ENCODE measurements at regions not wholly inside any gene's neighbourhood (a gene's known extent, or its start where the extent isn't known, plus 50 kb on each side); places are given as distances from the start of the nearest gene placed in this dataset.

DNA sequence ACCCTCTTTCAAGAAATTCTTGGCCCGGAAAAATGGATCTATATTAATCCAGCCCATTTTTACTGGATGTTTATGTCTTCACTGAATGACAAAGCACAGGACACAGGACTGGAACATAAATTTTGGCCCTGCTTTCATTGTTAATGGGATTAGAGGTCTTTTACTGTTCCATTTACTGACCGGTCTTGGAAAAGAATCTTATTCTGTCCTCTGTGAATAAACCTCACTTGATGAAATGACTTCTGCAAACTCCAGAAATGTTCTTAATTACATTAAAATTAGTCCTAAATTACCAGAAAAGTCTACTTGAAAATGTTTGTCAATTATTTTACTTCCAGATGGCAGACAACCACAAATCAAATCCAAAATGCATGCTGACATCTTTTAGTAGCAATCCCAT is 79.3 kb upstream of the SLC24A5 start:
- no peak for DNase-seq

DNA sequence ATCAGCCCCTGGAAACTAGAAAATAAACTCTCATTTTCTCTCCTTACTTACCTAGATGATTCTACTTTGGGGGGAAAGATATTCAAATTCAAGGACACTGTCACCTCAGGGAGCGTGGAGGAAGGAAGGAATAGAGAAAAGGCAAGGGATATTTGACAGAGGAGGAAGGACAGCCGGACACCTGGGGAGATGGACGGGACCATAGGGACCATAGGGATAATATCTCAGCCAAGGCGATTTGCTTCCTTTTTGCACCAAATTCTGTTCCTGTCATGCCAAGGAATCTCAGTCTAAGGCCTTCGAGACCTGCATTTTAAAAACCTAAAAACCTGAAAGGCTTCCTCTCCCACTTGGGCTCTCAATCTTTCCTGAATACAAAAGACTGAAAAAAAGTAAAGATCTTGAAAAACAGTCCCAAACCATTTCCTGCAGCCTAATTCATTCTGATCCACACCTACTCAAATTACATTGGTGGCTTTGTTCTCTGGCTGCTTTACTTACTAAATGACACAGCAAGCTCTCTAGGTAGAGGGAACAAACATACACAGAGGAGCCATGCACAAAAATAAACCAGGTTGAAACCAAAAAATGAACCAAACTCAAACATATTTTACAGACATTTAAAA is 73.9 kb upstream of the SLC24A5 start:
- no peak for DNase-seq

DNA sequence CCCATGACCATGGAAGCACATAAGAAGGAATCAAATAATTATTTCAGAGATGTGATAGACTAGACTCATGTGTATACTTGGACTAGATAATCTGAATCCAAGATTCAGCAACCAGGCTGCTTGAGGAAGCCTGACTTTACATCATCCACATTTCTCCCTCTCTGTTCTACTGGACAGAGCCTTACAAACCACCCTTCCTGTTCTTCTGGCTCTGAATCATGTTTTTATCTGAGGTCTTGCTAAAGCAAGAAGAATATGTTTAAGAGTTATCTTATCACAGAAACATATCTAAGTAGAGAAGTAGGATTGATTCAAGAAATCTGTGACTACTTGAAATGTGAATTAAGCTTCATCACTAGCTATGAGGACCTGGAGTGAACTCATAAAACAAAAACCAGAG is 71.1 kb upstream of the SLC24A5 start:
- no peak for DNase-seq

DNA sequence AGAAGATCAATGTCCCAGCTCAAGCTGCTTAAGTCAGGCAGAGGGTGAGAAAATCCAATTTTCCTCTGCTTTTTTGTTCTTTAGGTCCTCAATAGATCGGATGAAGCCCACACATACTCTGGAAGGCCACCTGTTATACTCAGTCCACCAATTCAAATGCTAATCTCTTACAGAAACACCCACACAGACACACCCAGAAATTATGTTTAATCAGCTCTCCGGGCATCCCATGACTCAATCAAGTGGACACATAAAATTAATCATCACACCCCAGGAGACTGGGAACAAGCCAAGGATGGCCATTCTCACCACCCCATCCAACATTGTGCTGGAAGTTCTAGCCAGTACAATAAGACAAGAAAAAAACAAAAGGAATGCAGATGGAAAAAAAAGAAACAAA is 67.8 kb upstream of the SLC24A5 start:
- no peak for DNase-seq

DNA sequence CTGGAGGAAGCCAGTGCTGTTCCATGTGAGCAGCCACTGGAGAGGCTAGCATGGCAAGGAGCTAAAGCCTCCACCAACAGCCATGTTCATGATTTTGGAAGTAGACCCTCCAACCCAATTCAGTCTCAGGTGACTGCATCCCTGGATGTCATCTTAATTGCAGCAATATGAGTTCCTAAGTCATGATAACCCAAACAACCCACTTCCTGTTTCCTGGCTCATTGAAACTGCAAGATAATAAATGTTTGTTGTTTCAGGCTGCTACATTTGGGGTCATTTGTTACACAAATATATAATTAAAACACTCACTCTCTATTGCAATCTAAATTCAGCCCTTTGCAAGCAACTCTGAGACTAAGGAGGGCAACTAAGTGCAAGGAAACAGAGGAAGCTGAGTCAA is 62.4 kb upstream of the SLC24A5 start:
- DNase-seq, result no peak

DNA sequence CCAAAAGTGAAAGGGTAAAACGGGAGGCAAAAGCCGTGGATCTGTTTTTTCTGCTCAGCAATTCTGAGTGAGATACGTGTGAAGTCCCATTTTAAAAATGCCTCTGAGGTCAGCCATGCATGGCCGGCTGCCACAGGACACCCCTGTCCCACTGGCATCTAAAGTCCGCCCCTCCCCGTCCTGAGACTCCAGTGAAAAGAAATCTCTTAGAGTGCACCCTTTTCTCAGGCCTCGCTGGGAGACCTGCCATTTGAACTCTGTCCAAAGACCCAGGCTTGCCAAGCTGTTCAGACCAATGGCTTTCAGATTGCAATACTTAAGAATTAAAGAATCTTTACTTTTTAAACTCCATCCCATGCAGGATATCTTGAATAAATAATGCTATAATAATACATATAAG is 61.0 kb upstream of the SLC24A5 start:
- peak; percentile 75 for DNase-seq

DNA sequence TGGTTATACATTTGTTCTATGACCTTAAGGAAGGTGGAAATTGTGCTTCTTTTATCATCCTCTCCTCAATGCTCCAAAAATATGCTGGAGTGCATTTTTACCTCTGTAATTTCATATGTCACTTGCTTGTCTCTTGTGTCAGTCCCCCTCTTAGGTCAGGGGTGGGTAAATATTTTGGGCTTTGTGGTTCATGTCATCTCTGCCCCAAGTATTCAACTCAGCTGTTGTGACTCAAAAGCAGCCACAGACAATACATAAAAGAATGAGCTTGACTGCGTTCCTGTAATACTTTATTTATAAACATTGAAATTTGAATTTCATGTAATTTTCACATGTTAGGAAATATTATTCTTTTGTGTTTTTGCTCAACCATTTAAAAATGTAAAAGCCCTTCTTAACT is 60.4 kb upstream of the SLC24A5 start:
- no peak for DNase-seq

DNA sequence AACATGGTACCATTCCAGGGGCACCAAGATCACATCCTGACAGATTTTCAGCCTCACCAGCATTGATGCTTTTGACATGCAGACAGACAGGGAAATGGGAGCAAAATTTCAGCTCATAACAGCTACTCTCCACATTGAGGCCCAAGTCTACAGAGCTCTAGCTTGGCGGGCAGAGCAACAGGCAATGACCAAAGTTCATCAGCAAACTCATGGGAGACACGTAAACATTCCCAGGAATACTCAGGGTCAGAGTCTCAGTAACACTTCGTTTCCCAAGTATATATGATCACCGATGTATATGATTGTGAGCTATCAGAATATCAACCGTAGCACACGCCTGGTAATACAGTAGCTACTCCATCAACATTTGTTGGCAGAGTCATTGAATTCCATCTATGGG is 59.2 kb upstream of the SLC24A5 start:
- DNase-seq, result no peak

DNA sequence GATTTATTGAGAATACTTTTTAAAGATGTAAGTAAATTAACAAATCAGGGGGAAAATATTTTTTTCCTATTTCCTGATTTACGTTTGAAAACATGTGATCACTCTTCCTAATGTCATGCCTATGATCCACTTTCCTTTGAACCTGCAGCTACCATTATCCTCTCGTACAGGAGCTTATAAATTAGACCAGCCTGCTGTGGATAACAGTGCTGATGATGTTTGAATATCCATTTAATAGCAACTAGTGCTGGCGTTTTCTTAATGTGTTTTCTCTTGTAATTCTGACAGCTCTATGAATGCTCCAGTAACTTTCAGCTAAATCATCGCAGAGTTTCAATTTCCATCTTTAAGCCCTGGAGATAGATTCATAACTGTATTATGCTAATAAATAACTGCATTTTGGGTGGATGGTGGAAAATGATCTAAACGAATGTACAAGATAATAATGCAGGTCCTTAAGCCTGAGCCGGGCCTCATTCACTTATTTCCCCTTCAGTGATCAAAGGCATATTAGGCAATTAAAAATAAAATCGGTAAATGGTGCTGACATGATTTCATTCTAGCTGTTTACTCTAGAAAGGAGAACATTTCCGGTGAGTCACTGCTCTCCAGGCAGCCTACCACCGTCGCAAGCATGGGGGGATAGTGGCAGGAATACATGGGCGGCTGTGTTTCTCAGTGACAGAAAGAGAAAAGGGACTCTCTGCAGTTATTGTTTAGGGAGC is 58.5 kb upstream of the SLC24A5 start:
- no peak for DNase-seq

DNA sequence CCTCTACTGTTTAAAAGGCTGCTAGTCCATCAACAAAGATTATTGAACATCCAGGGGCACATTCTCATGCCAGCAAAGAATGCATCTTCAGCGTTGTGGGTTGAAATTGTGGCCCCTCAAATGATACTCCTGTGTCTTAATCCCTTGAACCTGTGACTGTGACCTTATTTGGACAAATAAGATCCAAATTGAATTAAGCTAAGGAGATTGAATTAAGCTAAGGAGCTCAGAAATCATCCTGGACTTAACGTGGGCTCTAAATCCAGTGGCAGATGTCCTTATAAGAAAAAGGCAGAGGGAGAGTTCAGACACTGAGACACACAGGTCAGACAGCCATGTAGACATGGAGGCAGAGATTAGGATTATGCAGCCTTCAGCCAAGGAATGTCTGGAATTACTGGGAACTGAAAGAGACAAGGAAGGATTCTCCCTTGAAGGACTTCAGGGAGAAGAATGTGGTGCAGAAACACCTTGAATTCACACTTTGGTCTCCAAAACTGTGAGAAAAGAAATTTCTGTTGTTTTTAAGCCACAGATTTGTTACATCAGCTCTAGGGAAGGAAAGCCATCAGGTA is 57.3 kb upstream of the SLC24A5 start:
- no peak for DNase-seq

DNA sequence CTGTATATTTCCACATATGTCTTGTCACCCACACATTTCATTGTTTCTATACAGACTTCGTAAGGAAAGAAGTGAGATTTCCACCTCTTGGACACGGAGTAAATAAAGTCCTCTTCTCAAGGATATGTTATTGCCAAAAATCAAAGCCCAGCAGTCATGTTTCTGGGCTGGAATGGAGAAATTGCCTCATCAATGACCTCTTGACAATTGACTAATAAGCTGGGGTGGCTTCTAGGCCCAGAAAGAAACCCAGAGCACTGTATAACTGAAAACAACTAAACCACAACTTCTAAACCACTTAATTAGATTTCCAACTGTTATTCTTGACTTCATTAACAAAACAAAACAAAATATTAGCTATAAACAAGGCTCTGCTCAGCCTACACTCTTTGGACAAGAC is 56.4 kb upstream of the SLC24A5 start:
- DNase-seq, result no peak

DNA sequence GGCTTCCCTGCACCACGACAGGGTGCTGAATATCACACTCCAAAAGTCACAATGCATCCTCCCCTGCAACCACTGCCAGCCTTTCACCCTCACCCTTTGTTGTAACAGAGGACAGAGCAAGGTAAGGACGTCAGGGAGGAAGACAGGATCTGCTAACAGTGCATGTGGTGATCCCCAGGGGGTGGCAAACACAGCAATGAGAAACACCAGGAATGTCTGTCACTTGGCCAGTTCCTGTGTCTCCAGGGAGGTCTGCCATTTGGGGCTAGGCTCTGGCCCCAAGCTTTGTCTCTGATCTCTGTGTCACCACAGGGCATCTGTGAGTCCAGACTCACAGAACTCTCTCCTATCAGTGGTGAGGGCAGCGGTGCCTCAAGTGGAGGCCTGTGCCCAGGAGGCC is 54.3 kb upstream of the SLC24A5 start:
- DNase-seq, result no peak
